ENCODE measurements at regions not wholly inside any gene's neighbourhood (a gene's known extent, or its start where the extent isn't known, plus 50 kb on each side); places are given as distances from the start of the nearest gene placed in this dataset.

DNA sequence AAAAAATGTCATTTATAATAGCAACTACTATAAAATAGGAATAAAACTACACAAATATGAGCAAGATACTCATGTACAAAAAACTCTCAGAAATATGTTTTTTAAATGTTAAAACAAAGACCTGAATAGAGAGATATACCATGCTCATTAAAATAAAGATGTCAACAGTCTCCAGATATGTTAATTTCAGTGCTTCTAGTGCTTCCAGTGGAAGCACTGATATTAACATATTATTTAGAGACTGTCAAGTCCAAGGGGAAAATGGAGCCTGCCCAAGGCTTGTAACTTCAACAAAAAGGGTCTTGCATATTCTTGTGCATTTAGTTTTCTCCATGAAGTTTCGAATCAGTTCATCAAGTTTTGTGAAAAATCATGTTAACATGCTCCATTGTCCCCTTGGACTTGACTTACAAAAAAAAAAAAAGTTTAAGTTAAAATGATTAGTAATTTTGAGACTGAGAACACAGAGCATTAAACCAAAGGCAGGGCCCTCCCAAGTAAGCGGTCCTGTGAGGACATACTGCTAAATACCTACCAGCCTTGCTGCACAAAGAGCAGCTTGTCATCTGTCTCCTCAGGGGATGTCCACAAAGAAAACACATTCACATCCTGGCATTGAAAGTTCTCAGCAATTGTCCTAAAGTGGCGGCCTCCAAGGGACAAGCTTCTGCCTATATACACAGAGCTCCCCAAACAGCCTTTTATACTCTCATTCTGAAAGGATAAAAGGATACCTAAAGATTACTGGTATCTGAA is 501.9 kb upstream of the CHAC2 start:
- H3K9me3 Mint-ChIP-seq (ENCODE audit: unreplicated experiment) = peaks cover 3% of the 10 kb centered on the region

DNA sequence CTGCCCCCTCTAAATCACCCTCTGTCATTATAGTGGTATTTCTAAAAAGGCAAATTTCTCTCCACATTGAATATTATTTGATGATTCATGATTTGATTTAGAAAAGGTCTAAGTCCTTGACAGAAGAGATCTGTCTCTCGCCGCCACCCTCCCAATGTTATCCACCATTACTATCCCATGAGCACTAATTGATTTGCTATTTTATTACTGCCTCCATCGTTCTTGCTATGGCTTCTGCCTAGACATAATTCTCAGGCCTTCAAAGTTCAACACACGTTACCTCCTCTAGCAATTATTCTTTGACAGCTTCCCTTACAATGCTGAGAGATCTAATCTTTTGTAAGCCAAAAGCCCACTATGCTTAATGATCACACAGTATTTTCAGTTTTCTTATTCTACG is 507.0 kb upstream of the CHAC2 start:
- Mint-ChIP-seq H3K4me3 (ENCODE audit: unreplicated experiment) (no peak overlapping the region), H3K27ac (ENCODE audit: unreplicated experiment) (no peak overlapping the region), H3K4me1 (ENCODE audit: unreplicated experiment) (no peaks in the 10 kb centered on the region), H3K27me3 (ENCODE audit: unreplicated experiment) (no peaks in the 10 kb centered on the region), H3K36me3 (ENCODE audit: unreplicated experiment) (no peaks in the 10 kb centered on the region), H3K9me3 (ENCODE audit: unreplicated experiment) (peaks cover 14% of the 10 kb centered on the region)
- TF ChIP-seq, protein P1, sequence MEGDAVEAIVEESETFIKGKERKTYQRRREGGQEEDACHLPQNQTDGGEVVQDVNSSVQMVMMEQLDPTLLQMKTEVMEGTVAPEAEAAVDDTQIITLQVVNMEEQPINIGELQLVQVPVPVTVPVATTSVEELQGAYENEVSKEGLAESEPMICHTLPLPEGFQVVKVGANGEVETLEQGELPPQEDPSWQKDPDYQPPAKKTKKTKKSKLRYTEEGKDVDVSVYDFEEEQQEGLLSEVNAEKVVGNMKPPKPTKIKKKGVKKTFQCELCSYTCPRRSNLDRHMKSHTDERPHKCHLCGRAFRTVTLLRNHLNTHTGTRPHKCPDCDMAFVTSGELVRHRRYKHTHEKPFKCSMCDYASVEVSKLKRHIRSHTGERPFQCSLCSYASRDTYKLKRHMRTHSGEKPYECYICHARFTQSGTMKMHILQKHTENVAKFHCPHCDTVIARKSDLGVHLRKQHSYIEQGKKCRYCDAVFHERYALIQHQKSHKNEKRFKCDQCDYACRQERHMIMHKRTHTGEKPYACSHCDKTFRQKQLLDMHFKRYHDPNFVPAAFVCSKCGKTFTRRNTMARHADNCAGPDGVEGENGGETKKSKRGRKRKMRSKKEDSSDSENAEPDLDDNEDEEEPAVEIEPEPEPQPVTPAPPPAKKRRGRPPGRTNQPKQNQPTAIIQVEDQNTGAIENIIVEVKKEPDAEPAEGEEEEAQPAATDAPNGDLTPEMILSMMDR (IDR thresholded peaks at IDR 0.05) = no peak
- DNase-seq (ENCODE audit: extremely low spot score, unreplicated experiment) = no peak

More for the DNA sequence above, 501.9 kb upstream of the CHAC2 start:
- DNase-seq (ENCODE audit: extremely low spot score, unreplicated experiment) = no peak
- H3K27ac Mint-ChIP-seq (ENCODE audit: unreplicated experiment) = no peak overlapping the region
- no peaks in the 10 kb centered on the region for H3K4me1 Mint-ChIP-seq (ENCODE audit: unreplicated experiment)
- H3K27me3 Mint-ChIP-seq (ENCODE audit: unreplicated experiment) = no peaks in the 10 kb centered on the region
- no peak overlapping the region for H3K4me3 Mint-ChIP-seq (ENCODE audit: unreplicated experiment)
- no peaks in the 10 kb centered on the region for H3K36me3 Mint-ChIP-seq (ENCODE audit: unreplicated experiment)
- TF ChIP-seq, protein P1 (IDR thresholded peaks at IDR 0.05) = no peak

DNA sequence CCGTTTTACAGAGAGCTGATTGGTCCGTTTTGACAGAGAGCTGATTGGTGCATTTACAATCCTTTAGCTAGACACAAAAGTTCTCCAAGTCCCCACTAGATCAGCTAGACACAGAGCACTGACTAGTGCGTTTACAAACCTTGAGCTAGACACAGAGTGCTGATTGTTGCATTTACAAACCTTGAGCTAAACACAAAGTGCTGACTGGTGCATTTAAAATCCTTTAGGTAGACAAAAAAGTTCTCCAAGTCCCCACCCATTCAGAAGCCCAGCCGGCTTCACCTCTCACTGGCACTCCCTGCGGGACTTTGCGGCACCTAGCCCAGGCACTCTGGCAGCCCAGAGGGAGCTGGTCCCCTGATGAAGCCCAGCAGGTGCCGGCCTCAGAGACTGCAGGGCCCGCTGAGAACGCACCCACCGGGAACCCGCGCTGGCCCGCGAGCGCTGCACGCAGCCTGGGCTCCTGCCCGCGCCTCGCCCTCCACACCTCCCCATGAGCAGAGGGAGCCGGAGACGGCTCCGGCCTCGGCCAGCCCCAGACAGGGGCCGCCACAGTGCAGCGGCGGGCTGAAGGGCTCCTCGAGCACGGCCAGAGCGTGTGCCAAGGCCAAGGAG is 508.1 kb upstream of the CHAC2 start:
- H3K9me3 Mint-ChIP-seq (ENCODE audit: unreplicated experiment) = peaks cover 18% of the 10 kb centered on the region

DNA sequence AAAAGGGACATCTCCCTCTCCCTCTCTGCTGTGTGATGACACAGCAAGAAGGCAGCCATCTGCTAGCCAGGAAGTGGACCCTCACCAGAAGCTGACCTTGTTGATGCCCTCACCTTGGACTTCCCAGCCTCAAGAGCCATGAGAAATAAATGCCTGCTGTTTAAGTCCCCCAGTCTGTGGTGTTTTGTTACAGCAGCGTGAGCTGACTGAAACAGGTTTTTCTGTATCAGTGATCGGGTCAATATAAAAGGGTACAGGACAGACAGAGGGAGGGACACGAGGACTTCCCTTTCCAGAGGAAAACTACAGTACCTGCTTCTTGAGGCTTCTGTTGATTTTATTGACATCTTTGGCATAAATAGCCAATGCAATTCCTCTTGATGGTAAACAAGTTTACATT is 510.3 kb upstream of the CHAC2 start:
- no peak overlapping the region for H3K27ac Mint-ChIP-seq (ENCODE audit: unreplicated experiment)
- no peak for DNase-seq (ENCODE audit: extremely low spot score, unreplicated experiment)
- TF ChIP-seq, protein P1 (IDR thresholded peaks at IDR 0.05) = no peak
- no peaks in the 10 kb centered on the region for H3K4me1 Mint-ChIP-seq (ENCODE audit: unreplicated experiment)
- H3K9me3 Mint-ChIP-seq (ENCODE audit: unreplicated experiment) = peaks cover 21% of the 10 kb centered on the region
- H3K4me3 Mint-ChIP-seq (ENCODE audit: unreplicated experiment) = no peak overlapping the region
- H3K27me3 Mint-ChIP-seq (ENCODE audit: unreplicated experiment) = no peaks in the 10 kb centered on the region
- H3K36me3 Mint-ChIP-seq (ENCODE audit: unreplicated experiment) = no peaks in the 10 kb centered on the region

More for the DNA sequence above, 508.1 kb upstream of the CHAC2 start:
- H3K4me1 Mint-ChIP-seq (ENCODE audit: unreplicated experiment) = no peaks in the 10 kb centered on the region
- H3K4me3 Mint-ChIP-seq (ENCODE audit: unreplicated experiment) = no peak overlapping the region
- no peak for DNase-seq (ENCODE audit: extremely low spot score, unreplicated experiment)
- no peak overlapping the region for H3K27ac Mint-ChIP-seq (ENCODE audit: unreplicated experiment)
- H3K36me3 Mint-ChIP-seq (ENCODE audit: unreplicated experiment) = no peaks in the 10 kb centered on the region
- TF ChIP-seq, protein P1 (IDR thresholded peaks at IDR 0.05) = no peak
- no peaks in the 10 kb centered on the region for H3K27me3 Mint-ChIP-seq (ENCODE audit: unreplicated experiment)

DNA sequence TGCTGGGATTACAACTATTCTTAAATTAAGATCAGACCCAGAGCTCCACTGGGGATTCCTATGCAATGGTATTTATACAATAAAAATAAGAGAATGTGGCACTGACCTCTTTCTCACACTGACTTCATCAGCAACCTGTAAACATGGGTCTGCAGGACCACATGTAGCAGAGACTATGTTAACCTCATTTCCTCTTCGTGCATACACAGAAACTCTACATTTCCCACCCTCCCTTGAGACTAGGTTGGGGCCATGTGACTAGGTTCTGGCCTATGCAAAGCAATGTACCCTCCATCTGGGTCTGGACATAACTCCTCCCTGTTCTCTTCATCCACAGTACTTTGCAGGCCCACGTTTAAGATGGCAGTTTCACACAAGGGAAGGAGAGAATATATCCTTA is 514.4 kb upstream of the CHAC2 start:
- Mint-ChIP-seq H3K36me3 (ENCODE audit: unreplicated experiment) (no peaks in the 10 kb centered on the region), H3K4me1 (ENCODE audit: unreplicated experiment) (no peaks in the 10 kb centered on the region), H3K9me3 (ENCODE audit: unreplicated experiment) (peaks cover 13% of the 10 kb centered on the region), H3K4me3 (ENCODE audit: unreplicated experiment) (no peak overlapping the region), H3K27ac (ENCODE audit: unreplicated experiment) (no peak overlapping the region), H3K27me3 (ENCODE audit: unreplicated experiment) (no peaks in the 10 kb centered on the region)
- no peak for DNase-seq (ENCODE audit: extremely low spot score, unreplicated experiment)
- TF ChIP-seq, protein P1 (IDR thresholded peaks at IDR 0.05) = no peak
